ENCODE measurements at regions not wholly inside any gene's neighbourhood (a gene's known extent, or its start where the extent isn't known, plus 50 kb on each side); places are given as distances from the start of the nearest gene placed in this dataset.

DNA sequence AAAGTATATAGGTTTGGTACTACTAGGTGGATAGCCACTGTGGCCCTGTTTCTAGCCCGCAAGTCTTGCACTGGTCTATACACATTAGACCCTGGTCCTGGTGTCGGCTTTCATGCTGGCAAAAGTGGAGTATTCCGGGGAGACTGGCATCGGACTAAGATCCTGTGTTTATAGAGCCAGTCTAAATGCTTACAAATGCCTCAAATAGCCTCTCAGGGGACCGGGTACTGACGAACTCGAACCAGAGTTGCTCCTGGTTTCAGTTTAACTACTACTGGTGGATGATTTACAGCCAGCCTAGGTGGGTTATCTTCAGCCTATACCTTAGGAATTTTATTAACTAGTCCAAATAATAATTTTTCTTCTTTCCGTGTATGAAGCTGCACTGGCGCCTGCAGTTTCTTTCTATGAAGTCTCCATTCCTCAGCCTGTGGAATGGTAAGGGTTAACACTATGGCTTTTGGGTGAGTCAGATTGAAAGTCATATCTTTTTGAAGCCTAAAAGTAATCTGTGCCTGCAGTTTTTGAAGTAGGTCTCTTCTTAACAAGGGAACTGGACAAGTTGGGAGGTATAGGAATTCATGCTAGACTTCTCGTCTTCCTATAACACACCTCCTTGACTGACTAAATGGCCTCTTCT is 51.3 kb downstream of the OR10H4 start:
- no peak for DNase-seq

DNA sequence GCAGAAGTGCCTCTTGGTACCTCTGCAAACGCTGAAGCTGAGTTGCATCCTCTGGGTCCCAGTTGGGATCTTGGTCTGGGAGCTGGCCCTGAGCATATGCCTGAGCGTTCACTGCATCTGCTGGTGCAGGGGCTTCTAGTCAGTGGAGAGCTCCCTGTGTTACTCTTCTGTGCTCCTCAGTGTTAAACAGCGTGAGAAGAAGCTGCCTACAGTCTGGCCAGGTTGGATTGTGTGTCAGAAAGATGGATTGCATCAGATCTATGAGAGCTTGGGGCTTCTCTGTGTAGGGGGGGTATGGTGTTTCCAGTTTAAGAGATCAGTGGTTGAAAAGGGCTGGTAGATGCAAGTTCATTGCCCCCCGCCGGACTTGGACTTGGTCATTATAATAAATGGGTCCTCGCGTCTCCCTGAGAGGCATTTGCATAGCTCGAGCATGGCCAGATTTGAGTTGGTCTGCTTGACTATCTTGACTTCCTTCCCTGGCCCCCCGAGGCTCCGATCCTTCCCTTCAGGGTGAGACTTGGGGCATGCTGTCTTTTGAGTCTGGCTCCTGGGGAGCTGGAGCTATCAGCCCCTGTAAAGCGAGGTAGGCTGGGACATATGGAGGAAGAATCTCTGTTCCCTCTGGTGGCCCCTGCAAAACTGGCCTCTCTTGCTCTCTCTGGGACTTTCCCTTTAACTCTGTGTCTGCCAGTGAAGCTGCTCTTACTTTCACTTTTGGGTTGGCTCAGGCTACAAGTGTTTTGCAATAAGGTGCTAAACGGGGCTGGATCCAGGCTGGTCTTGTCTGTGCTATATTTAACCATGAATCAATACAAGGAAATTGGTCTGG is 52.9 kb downstream of the OR10H4 start:
- peak; percentile 37 for DNase-seq

DNA sequence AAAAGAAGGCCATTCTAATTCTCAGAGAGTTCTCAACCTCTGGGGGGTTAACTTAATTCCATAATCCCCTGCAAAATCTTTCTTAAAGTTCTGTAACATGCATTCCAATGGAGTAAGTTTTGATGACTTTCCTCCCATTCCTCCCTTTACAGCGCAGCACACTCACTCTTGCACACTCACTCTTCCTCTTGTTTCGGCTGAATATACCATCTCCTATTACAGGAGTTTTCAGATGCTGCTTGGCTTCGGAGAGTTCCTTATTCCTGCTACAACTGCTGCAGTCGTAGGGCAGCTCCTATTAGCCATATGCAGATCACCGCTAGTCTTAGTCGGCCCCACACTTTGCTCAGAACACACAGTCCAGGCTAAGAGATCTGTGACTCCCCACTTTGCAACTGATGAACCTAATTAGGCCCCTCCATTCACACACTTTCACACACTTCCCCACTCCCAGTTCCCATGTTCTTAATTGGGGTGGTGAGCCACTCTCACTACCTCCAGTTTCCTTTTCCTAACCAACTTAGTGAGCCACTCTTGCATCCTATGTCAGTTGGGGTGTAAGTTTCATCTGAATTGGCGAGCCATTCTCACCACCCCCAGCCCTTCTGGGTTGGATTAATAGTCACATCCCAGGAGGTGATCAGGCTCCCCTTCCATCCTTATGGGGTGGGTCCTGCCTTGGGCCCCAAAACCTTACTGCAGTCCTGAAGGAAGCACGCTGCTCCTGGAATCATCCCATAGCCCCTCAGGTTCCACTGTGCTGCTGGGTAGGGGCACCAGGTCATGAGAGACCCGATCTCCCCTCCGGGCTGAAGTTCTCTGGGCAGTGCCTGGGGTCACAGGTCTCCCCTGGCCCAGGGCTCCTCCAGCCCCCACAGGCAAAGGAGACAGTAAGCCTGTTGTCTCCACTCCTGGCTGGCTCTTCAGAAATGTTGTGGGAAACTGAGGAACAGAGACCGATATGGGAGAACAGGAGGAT is 53.9 kb downstream of the OR10H4 start:
- DNase-seq, result no peak

DNA sequence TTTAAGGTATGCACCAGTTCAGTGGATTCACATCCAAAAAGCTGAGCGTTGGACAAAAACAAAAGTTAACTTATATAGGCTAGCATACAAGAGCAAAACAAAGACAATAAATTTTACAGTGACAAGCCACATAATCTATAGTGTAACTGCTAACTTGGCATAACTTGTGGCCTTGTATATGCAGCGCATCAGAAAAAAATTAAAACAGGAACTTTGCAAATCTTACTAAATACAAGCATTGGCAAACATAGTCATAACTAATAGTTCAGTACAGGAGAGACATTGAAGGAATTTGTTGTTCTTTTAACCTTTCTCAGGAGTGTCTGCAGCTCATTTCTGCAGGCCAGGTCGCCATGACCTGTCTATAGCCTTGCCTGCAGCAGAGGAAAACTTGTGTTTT is 54.6 kb downstream of the OR10H4 start:
- no peak for DNase-seq

DNA sequence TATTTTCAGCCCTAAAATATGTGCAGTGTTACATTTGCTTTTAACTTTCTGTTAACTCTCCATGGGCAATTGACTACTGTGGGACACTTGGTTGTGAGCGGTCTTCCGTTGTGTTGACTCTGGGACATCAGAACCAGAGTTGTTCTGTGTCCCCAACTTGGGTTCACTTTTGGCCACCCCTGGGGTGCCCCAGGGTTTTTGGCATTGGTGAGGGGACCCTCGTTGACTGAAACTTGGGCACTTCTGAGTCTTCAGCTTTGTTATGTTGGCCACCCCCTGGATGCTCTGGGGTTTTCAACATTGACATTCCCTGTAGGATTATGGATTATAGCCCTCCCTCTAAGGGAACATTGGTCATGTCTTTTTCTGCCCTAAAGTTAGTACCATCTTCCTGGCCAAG is 57.1 kb downstream of the OR10H4 start:
- no peak for DNase-seq

DNA sequence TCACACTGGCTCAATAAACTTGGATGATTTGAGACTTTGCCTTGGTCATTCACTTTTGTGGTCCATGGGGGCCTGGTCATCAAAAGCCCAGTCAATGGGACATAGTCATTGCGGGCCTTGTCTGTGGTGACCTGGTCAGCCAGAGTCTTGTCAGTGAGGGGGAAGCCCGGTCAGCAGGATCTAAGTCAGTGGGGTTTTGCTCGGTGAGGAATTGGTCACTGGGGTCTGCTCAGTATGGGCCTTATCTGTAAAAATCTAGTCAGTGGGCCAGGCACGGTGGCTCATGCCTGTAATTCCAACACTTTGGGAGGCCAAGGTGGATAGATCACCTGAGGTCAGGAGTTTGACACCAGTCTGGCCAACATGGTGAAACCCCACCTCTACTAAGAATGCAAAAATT is 63.7 kb upstream of the TPM4 start:
- DNase-seq, result no peak

DNA sequence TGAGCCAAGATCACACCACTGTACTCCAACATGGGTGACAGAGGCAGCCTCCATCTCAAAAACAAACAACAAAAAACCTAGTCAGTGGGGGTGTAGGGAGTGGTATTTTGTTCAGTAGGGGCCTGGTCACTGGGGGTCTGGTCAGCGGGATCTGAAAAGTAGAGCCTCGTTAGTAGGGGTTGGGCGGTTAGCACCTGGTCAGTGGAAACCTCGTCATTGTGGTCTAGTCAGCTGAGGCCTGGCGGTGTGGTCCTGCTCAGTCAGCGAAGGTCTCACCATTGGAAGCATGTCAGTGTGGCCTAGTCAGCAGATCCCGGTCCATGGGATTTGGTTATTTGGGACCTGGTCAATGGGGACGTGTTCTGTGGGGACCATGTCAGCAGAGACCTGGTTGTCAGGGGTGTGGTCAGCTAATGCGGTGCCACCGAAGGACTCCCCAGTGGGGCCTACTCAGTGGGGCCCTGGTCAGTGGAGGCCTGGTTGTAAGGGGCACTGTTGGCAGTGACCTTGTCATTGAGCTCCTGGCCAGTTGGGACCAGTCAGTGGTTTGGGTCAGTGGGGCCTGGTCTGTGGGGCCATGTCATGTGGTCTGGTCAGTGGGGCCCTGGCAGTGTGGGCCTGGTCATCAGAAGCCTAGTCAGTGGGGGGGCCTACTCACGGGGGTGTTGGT is 63.0 kb upstream of the TPM4 start:
- DNase-seq, result no peak

DNA sequence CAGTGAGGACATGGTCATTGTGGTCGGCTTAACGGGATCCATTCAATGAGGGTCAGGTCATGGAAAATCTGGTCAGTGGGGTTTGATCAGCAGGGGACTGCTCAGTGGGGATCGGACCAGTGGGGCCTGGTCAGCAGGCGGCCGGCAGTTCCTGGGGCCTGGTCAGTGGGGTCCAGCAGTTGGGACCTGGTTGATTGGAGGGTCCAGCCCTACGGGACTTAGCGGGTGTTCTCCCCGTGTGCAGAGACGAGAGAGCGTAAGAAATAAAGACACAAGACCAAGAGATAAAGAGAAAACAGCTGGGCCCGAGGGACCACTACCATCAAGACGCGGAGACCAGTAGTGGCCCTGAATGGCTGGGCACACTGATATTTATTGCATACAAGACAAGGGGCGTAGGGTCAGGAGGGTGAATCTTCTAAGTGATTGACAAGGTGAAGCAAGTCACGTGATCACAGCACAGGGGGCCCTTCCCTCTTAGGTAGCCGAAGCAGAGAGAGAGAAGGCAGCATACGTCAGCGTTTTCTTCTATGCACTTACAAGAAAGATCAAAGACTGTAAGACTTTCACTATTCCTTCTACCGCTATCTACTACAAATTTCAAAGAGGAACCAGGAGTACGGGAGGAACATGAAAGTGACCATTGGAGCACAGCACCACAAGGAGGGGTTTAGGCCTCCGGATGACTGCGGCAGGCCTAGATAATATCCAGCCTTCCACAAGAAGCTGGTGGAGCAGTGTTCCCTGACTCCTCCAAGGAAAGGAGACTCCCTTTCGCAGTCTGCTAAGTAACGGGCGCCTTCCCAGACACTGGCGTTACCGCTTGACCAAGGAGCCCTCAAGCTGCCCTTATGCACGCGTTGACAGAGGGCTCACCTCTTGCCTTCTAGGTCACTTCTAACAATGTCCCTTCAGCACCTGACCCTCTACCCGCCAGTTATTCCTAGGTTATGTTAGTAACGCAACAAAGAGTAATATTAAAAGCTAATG is 62.1 kb upstream of the TPM4 start:
- no peak for DNase-seq

DNA sequence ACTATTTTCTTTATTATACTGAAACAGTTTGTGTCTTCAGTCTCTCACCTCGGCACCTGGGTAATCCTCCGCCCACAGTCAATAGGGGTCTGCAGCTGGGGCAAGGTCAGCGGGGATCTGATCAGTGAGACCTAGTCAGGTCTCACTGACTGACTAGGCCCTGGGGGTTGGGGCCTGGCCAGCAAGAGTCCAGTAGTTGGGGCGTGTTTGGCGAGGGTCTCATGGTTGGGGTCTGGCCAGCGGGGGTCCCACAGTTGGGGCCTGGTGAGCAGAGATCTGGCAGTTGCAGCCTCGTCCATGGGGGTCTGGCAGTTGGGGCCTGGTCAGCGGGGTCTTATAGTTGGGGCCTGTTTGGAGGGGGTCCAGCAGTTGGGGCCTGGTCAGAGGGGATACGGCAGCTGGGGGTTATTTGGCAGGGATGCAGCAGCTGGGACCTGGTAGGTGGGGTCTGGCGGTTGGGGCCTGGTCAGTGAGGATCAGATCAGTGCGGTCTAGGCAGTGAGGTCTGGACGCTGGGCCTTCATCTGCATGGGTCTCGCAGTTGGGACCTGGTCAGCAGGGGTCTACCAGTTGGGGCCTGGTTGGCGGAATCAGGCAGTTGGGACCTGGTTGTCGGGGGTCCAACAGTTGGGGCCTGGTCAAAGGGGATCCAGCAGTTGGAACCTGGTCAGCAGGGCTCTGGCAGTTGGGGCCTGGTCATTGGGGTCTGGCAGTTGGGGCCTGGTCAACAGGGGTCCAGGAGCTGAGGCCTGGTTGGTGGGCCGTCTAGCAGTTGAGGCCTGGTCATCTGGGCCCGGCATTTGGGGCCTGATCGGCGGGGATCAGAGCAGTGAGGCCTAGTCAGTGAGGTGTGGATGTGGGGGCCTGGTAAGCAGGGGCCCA is 61.1 kb upstream of the TPM4 start:
- DNase-seq, result no peak

DNA sequence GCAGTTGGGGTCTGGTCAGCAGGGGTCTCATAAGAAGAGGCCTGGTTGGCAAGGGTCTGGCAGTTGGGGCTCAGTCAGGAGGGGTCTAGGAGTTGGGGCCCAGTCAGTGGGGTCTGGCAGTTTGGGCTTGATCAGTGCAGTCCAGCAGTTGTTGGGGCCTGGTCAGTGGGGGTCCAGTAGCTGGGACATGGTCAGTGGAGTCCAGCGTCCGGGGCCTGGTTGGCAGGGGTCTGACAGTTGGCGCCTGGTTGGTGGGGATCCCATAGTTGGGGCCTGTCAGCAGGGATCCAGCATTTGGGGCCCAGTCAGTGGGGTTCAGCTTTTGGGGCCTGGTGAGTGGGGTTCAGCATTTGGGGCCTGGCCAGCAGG is 60.5 kb upstream of the TPM4 start:
- no peak for DNase-seq

DNA sequence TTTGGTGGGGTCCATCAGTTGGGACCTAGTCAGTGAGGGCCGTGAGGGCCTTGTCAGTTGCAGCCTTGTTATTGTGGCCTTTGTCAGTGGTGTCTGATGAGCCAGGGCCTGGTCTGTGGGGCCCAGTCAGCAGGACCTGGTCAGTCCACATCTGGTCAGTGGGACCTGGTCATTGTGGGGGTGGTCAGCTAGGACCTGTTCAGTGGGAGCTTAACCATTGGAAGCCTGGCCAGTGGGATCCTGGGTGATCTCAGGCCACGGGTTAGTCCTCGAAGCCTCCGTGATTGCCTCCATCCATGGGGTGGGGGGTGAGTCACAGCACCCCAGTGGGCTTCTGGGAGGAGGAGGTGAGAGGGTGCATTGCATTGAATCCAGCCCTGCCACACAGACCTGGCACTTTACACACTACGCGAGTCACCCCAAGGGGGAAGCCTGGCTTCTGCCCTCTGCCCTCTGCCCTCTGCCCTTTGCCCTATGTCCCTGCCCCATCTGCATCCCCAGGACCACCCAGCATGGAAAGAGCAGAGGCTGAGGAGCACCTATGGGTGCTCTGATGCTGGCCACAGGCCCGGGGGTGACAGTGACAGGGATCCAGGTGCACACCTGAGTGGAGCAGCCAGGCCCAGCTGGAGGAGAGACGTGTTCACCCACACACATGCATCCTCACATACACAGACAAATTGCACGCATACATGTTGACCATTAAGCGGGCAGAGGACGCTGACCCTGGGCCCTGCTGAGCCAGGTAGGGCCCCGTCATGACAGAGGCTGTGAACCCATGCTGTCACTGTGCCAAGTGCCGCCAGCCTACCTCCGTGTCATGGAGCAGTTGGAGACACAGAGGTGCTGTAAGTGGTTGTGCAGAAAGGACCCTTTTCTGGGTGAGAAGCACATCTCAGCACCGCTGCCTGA is 59.8 kb upstream of the TPM4 start:
- DNase-seq, result no peak

DNA sequence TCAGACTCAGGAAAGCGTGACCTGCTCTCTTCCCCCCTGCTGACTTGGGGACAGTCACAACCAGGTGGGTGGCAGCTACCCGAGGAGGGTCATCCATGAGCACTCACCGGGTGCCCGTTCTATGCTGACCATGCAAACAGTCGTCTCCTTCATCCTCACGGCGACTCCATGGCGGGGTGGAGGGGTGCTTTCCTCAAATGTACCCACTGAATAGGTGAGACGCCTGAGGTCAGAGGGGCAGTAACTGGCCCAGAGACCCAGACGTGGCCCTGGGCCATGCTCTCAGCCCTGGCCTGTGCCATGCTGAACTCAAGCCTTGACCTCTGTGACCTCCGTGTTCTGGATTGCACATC is 59.2 kb upstream of the TPM4 start:
- DNase-seq, result no peak

DNA sequence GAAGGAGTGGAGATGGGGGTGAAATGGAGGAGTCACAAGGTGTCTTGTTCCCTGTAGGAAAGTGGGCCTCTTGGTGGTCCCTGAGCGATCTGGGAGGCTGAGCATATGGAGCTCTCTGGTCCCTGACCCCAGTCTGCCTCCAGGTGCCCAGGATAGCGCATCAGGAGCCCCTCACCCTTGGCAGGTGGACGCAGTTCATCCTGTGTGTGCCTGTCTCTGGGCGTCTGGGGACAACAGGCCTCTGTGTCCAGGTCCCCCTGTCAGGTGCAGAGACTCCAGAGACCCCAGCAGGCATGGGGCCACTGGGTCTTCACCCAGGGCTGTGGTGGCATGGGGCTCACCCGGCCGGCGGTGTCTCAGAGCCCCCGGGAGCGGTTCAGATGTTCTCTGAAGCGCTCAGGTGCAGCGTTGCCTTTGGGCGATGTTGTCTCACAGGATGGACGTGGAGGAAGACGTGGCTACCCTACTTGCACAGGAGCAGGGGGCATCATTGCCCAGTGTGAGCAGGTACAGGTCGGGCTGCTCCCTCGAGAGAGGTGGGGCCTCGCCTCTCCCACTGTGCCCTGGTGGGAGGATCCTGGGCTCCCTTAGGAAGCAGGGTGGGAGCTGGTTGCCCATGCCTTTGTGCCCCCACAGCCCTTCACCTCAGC is 58.1 kb upstream of the TPM4 start:
- no peak for DNase-seq

DNA sequence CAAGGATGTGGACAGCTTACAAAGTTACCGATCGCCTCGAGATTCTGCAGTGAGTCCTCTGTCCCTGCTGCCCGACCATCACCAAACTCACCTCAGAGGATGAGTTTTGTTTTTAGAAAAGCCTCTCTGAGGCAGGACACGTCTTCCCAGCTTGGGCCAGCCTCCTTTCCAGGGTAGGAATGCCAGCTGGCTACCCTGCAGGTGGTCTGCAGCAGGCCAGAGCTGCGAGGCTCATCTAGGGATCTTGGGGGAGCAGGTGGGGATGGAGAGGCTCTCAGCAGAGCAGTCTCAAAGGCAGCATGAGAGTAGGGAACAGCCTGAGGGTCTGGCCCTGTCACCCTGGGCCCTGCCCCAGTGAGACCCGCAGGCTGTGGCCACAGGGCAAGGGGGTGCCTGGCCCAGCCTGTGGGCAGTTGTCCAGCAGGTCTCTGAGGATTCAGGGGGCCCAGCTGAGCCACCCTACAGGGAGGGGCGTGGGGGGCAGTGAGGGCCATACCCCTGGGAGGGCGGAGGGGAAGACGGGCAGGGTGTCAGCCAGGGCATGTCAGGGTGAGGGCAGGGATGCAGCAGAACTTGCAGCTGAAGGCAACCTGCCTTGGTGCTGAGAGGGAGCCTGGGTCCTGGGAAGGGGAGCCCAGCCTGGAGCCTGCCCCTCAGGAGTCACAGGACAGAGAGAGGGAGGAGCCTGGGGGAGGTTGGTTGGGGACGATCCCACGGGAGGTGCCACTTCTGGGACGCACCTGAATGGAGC is 57.3 kb upstream of the TPM4 start:
- no peak for DNase-seq

DNA sequence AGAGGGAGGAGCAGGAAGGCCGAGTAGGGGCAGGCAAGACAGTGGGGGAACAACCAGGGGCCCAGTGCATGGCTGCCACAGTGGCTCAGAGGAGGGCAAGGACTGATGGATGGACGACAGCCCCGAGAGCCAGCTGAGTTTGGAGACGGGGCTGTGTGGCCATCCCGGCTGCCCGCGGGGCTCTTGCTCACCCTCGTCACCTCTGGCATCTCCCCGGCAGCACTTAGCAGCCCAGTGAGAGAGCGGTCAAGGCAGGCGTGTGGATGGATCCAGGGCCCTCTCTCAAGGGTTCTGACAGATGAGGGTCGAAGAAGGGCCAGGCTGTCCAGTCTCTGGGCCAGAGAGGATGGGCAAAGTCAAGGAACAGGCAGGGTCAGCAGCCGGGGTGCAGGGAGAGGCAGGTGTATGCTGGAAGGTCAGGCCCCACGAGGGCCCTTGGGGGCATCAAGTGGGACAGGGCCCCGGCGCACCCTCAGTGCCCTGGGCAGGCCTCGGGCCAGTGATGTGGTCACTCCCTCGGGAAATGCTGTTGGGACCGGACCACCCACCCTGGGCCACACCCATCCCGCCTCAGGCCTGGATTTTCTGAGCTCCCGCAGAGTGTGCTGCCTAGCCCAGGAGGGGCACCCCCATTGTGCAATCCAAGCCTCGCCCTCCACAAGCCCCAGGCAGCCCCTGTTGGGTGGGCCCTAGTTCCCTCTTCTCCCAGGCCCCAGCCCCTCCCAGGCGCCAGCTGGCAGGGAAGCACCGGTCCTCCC is 56.4 kb upstream of the TPM4 start:
- no peak for DNase-seq

DNA sequence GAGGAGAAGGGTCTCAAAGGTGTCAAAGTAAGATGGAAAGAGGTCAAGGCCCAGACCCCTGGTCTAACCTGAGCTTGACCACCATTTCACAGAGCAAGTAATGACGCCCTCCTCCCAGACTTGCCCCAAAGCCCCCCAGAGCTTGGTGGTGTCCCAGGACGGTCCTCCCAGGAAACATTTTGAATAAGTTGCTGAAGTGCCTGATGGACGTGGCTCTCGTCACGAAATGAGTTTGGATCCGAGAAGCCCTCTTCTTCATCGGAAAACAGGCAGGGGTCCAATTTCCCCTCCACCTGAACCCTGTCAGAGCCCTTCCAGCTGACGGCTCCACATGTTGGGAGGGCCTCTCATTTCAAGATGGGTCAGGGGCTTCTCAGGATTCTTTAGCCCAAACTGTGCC is 54.5 kb upstream of the TPM4 start:
- DNase-seq, result no peak

DNA sequence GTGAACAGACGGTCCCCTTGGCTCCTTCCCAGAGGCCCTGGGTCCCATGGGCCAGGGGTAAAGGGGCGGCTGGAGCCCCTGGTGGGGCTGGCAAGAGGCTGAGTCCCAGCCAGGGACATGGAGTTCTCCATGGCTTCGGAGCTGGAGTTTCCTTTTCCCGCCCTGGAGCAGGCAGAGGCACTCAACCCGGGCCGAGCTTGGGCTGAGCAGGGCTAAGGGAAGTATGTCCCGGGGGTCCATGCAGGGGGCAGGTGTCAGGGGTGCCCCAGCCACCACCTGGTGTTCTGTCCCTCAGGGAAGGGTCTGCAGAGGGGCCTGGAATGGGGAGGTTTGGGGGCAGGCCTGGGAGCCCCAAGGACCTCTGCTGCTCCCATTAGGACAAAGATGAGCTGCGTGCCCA is 54.0 kb upstream of the TPM4 start:
- no peak for DNase-seq

DNA sequence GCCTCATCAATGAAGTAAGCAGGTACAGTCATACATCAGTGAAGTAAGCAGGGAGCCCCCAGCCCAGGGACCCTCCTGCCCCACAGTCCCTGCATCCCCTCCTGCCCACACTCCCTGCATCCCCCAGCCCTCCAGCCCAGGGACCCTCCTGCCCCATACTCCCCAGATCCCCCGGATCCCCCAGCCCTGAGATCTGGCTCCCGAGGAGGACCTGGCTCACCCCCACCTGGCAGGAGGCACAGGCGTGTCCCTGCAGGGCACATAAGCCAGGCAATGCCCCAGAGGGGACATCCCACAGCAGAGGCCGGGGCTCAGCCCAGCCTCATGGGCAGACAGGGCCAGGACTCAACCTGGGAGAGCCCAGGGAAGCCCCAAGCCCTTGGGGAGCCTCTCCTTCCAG is 53.6 kb upstream of the TPM4 start:
- no peak for DNase-seq
